GM23248 (cell line): ENCODE measurements at regions not wholly inside any gene's neighbourhood (a gene's known extent, or its start where the extent isn't known, plus 50 kb on each side); places are given as distances from the start of the nearest gene placed in this dataset.

Source experiments
- DNase-seq: peaks from one replicate; pipeline ENCODE4 v3.0.0-alpha.2; 2015
- H2AFZ ChIP-seq: fragments of 200-600 bp; sonication (generic); 2 replicates; pipeline ENCODE4 v1.6.1; 2016; ENCODE audit warnings: antibody characterized with exemption
- H3F3A ChIP-seq: fragments of 200-600 bp; sonication (generic); 2 replicates; pipeline ENCODE4 v1.6.1; 2016; ENCODE audit warnings: mild to moderate bottlenecking, antibody characterized with exemption, mixed run types; ENCODE audit not compliant: insufficient read depth
- H3K27ac ChIP-seq: fragments of 200-600 bp; sonication (generic); 2 replicates; pipeline ENCODE4 v1.5.1; 2016; ENCODE audit warnings: mild to moderate bottlenecking
- H3K27me3 ChIP-seq: fragments of 200-600 bp; sonication (generic); replicated peaks from 2 replicates; pipeline ENCODE4 v1.6.1; 2016; ENCODE audit warnings: mild to moderate bottlenecking; ENCODE audit not compliant: insufficient read depth
- H3K36me3 ChIP-seq: fragments of 200-600 bp; sonication (generic); 2 replicates; pipeline ENCODE4 v1.6.1; 2016; ENCODE audit warnings: low read depth, mild to moderate bottlenecking
- H3K4me1 ChIP-seq: fragments of 200-600 bp; sonication (generic); 2 replicates; pipeline ENCODE4 v1.6.1; 2016; ENCODE audit warnings: mild to moderate bottlenecking; ENCODE audit not compliant: insufficient read depth
- H3K4me2 ChIP-seq: fragments of 200-600 bp; sonication (generic); one replicate; pipeline ENCODE4 v1.6.1; 2016; ENCODE audit warnings: mild to moderate bottlenecking; ENCODE audit not compliant: unreplicated experiment
- H3K4me3 ChIP-seq: fragments of 200-600 bp; sonication (generic); 2 replicates; pipeline ENCODE4 v1.5.1; 2016; ENCODE audit warnings: mild to moderate bottlenecking
- H3K79me2 ChIP-seq: fragments of 200-600 bp; sonication (generic); 2 replicates; pipeline ENCODE4 v1.6.1; 2016; ENCODE audit warnings: mild to moderate bottlenecking; ENCODE audit not compliant: insufficient read depth
- H3K9ac ChIP-seq: fragments of 200-600 bp; sonication (generic); 2 replicates; pipeline ENCODE4 v1.6.1; 2016; ENCODE audit warnings: mild to moderate bottlenecking
- H3K9me2 ChIP-seq: fragments of 200-600 bp; sonication (generic); 2 replicates; pipeline ENCODE4 v1.6.1; 2016; ENCODE audit warnings: mixed run types, mild to moderate bottlenecking, moderate library complexity; ENCODE audit not compliant: insufficient read depth
- H3K9me3 ChIP-seq: fragments of 200-600 bp; sonication (generic); one replicate; pipeline ENCODE4 v1.6.1; 2017; ENCODE audit warnings: low read depth
- H4K20me1 ChIP-seq: fragments of 200-600 bp; sonication (generic); 2 replicates; pipeline ENCODE4 v1.6.0; 2016; ENCODE audit not compliant: insufficient read depth
- EZH2 ChIP-seq: fragments of 200-600 bp; sonication (generic); IDR thresholded peaks from 2 replicates; pipeline ENCODE4 v1.6.1; 2018; ENCODE audit warnings: antibody characterized with exemption, mild to moderate bottlenecking; ENCODE audit not compliant: insufficient read depth, poor library complexity, severe bottlenecking
- EZH2phosphoT487 ChIP-seq: fragments of 200-600 bp; sonication (generic); IDR thresholded peaks from 2 replicates; pipeline ENCODE4 v1.6.1; 2018; ENCODE audit warnings: antibody characterized with exemption, moderate library complexity, mild to moderate bottlenecking, low read depth; ENCODE audit not compliant: insufficient read depth
- WGBS, 2 experiments: methylation state at CpG; one replicate each; pipeline ENCODE4 v1.1.6; 2015 to 2017; ENCODE audit warnings: low lambda C conversion rate in 2 of 2, low coverage in 1 of 2; ENCODE audit errors: missing lambda C conversion rate in 2 of 2; 5-methylcytosine and 5-hydroxymethylcytosine counted together
- in situ Hi-C: fragments of 300-500 bp; cut with MboI; formaldehyde crosslinking; loops from 2 replicates; pipeline ENCODE4 v1.15.0; 2020

- H3K9me2 ChIP-seq, result peaks cover 6% of the 10 kb centered on the region; the same call in 1 of the 2 replicates
- no peaks in the 10 kb centered on the region for H3K79me2 ChIP-seq
- in situ Hi-C loops, result no loop called here
- H3K4me1 ChIP-seq, result peaks cover 15% of the 10 kb centered on the region
- H3K27ac ChIP-seq, result no peak overlapping the region
- H3K4me3 ChIP-seq, result no peak overlapping the region
- no peaks in the 10 kb centered on the region for H3K27me3 ChIP-seq
- H3K36me3 ChIP-seq, result no peaks in the 10 kb centered on the region
- H3K9ac ChIP-seq, result no peak overlapping the region
- WGBS, 2 experiments, result 73 to 74% methylated on average over 7 of the region's 7 CpGs
- H2AFZ ChIP-seq, result peak overlapping the region; percentile 54
- DNase-seq, result no peak
- TF ChIP-seq EZH2 (no peak), EZH2phosphoT487 (no peak)
- H4K20me1 ChIP-seq, result no peaks in the 10 kb centered on the region
- no peak overlapping the region for H3K4me2 ChIP-seq
- peaks cover 13% of the 10 kb centered on the region for H3F3A ChIP-seq
- H3K9me3 ChIP-seq, result no peaks in the 10 kb centered on the region
These were observed 576.5 kb upstream of the BRINP1 start for GRCh38 chr9:119945686-119946085.

- DNase-seq, result no peak
- Histone ChIP-seq H3K36me3 (no peaks in the 10 kb centered on the region), H3K79me2 (no peaks in the 10 kb centered on the region), H3K4me2 (no peak overlapping the region), H3K27ac (no peak overlapping the region), H3K9ac (no peak overlapping the region), H3K9me2 (no peaks in the 10 kb centered on the region), H3K27me3 (no peaks in the 10 kb centered on the region), H3K4me3 (no peak overlapping the region), H3K4me1 (no peaks in the 10 kb centered on the region), H3F3A (no peaks in the 10 kb centered on the region), H2AFZ (no peak overlapping the region), H4K20me1 (no peaks in the 10 kb centered on the region), H3K9me3 (no peaks in the 10 kb centered on the region)
- 59 to 74% methylated on average over 1 of the region's 1 CpG for WGBS, 2 experiments
- TF ChIP-seq EZH2 (no peak), EZH2phosphoT487 (no peak)
- in situ Hi-C loops, result no loop called here
These were observed 571.9 kb upstream of the BRINP1 start for GRCh38 chr9:119941091-119941490.

- Histone ChIP-seq H4K20me1 (no peaks in the 10 kb centered on the region), H3K9ac (no peak overlapping the region), H3K9me3 (no peaks in the 10 kb centered on the region), H3K9me2 (no peaks in the 10 kb centered on the region), H3K4me3 (no peak overlapping the region), H3K27ac (no peak overlapping the region), H3K4me1 (0 out of 2 replicates have a peak, but pooled peaks cover 4% of the 10 kb centered on the region), H3F3A (no peaks in the 10 kb centered on the region), H3K4me2 (no peak overlapping the region), H2AFZ (0 out of 2 replicates have a peak overlapping the region, but pooled peaks have one; percentile 16), H3K27me3 (no peaks in the 10 kb centered on the region), H3K36me3 (no peaks in the 10 kb centered on the region), H3K79me2 (no peaks in the 10 kb centered on the region)
- WGBS, 2 experiments, result 53 to 59% methylated on average over 2 of the region's 2 CpGs
- in situ Hi-C loops, result no loop called here
- TF ChIP-seq EZH2phosphoT487 (no peak), EZH2 (no peak)
- peak; percentile 23 for DNase-seq
These were observed 569.6 kb upstream of the BRINP1 start for GRCh38 chr9:119938871-119939270.

- 0 out of 2 replicates have a peak, but pooled peaks cover 4% of the 10 kb centered on the region for H3K4me1 ChIP-seq
- no peaks in the 10 kb centered on the region for H3K27me3 ChIP-seq
- 61 to 63% methylated on average over 4 of the region's 4 CpGs for WGBS, 2 experiments
- H3K4me2 ChIP-seq, result no peak overlapping the region
- no peak overlapping the region for H3K4me3 ChIP-seq
- no peak for DNase-seq
- H3K9me3 ChIP-seq, result no peaks in the 10 kb centered on the region
- H3K36me3 ChIP-seq, result no peaks in the 10 kb centered on the region
- H3K79me2 ChIP-seq, result no peaks in the 10 kb centered on the region
- H2AFZ ChIP-seq, result 0 out of 2 replicates have a peak overlapping the region, but pooled peaks have one; percentile 24
- H4K20me1 ChIP-seq, result no peaks in the 10 kb centered on the region
- in situ Hi-C loops, result no loop called here
- H3F3A ChIP-seq, result no peaks in the 10 kb centered on the region
- no peaks in the 10 kb centered on the region for H3K9me2 ChIP-seq
- no peak overlapping the region for H3K9ac ChIP-seq
- no peak for TF ChIP-seq EZH2
- TF ChIP-seq EZH2phosphoT487, result no peak
- H3K27ac ChIP-seq, result no peak overlapping the region
These were observed 565.3 kb upstream of the BRINP1 start for GRCh38 chr9:119934497-119934896.

GRCh38 chr9:119933191-119933590 is 564.0 kb upstream of the BRINP1 start:
- Histone ChIP-seq H3K4me2 (no peak overlapping the region), H3K4me1 (0 out of 2 replicates have a peak, but pooled peaks cover 4% of the 10 kb centered on the region), H3K27me3 (no peaks in the 10 kb centered on the region), H2AFZ (no peak overlapping the region), H3K36me3 (no peaks in the 10 kb centered on the region), H3K4me3 (no peak overlapping the region), H3K27ac (no peak overlapping the region), H3F3A (no peaks in the 10 kb centered on the region), H3K79me2 (no peaks in the 10 kb centered on the region), H3K9me3 (no peaks in the 10 kb centered on the region), H3K9me2 (no peaks in the 10 kb centered on the region), H3K9ac (no peak overlapping the region), H4K20me1 (no peaks in the 10 kb centered on the region)
- no peak for TF ChIP-seq EZH2
- TF ChIP-seq EZH2phosphoT487, result no peak
- no peak for DNase-seq
- WGBS, 2 experiments, result 84 to 90% methylated on average over 5 of the region's 5 CpGs
- in situ Hi-C loops, result no loop called here
